Keratinocyte (primary cell): ENCODE measurements at regions not wholly inside any gene's neighbourhood (a gene's known extent, or its start where the extent isn't known, plus 50 kb on each side); places are given as distances from the start of the nearest gene placed in this dataset.
A peak's percentile ranks its signal among the peaks of the same experiment; 100 is the strongest.

Experiments
- DNase-seq: peaks from one replicate; pipeline ENCODE4 v3.0.0-alpha.2; 2011; ENCODE audit warnings: low read depth, missing footprints, low spot score
- FAIRE-seq: peaks from 2 replicates; lab custom pipeline; 2011; peaks lifted over from hg19 to GRCh38; lab: Jason Lieb, UNC
- H2AFZ ChIP-seq: 2 replicates; pipeline ENCODE4 v1.6.0; 2012; ENCODE audit warnings: low read length, control low read depth, inconsistent platforms; ENCODE audit not compliant: control insufficient read depth
- H3K27ac ChIP-seq: 2 replicates; pipeline ENCODE4 v1.5.1; 2011; ENCODE audit warnings: low read length; ENCODE audit not compliant: control insufficient read depth, insufficient read depth
- H3K27me3 ChIP-seq: 3 replicates; pipeline ENCODE4 v1.6.0; 2011; ENCODE audit warnings: low read length; ENCODE audit not compliant: control insufficient read depth, insufficient read depth; ENCODE audit errors: extremely low read depth
- H3K36me3 ChIP-seq, 2 experiments: 2 replicates in 1 of 2; 3 replicates in 1 of 2; pipeline ENCODE4 v1.5.1; 2011; ENCODE audit warnings: low read length in 2 of 2, mild to moderate bottlenecking in 1 of 2; ENCODE audit not compliant: control insufficient read depth in 2 of 2, insufficient read depth in 2 of 2; ENCODE audit errors: extremely low read depth in 1 of 2
- H3K4me1 ChIP-seq: 3 replicates; pipeline ENCODE4 v1.5.1; 2011; ENCODE audit warnings: low read length; ENCODE audit not compliant: control insufficient read depth, insufficient read depth; ENCODE audit errors: extremely low read depth
- H3K4me2 ChIP-seq: 3 replicates; pipeline ENCODE4 v1.6.0; 2011; ENCODE audit warnings: low read depth, low read length; ENCODE audit not compliant: control insufficient read depth, insufficient read depth; ENCODE audit errors: extremely low read depth
- H3K4me3 ChIP-seq, 3 experiments: fragments of 200-600 bp in 1 of 3; sonication (generic) in 1 of 3; 2 replicates in 2 of 3; 3 replicates in 1 of 3; pipeline ENCODE4 v1.5.1; 2011 to 2016; ENCODE audit warnings: low read length in 3 of 3, mild to moderate bottlenecking in 3 of 3, control low read depth in 2 of 3, inconsistent platforms in 1 of 3, low read depth in 1 of 3, mixed read lengths in 1 of 3, mixed run types in 1 of 3, moderate library complexity in 1 of 3; ENCODE audit not compliant: control insufficient read depth in 2 of 3, insufficient read depth in 2 of 3; ENCODE audit errors: extremely low read depth in 1 of 3
- H3K79me2 ChIP-seq: 2 replicates; pipeline ENCODE4 v1.6.0; 2012; ENCODE audit warnings: low read length; ENCODE audit not compliant: control insufficient read depth, insufficient read depth
- H3K9ac ChIP-seq: 3 replicates; pipeline ENCODE4 v1.6.0; 2011; ENCODE audit warnings: low read length; ENCODE audit not compliant: control insufficient read depth, insufficient read depth; ENCODE audit errors: extremely low read depth
- H3K9me1 ChIP-seq: 3 replicates; pipeline ENCODE4 v1.6.0; 2011; ENCODE audit warnings: low read length; ENCODE audit not compliant: control insufficient read depth, insufficient read depth; ENCODE audit errors: extremely low read depth
- H3K9me3 ChIP-seq: 2 replicates; pipeline ENCODE4 v1.5.1; 2012; ENCODE audit warnings: low read depth, low read length; ENCODE audit not compliant: control insufficient read depth
- H4K20me1 ChIP-seq: 3 replicates; pipeline ENCODE4 v1.6.0; 2011; ENCODE audit warnings: low read length; ENCODE audit not compliant: control insufficient read depth, insufficient read depth; ENCODE audit errors: extremely low read depth
- CTCF ChIP-seq, 3 experiments: IDR thresholded peaks in 1 of 3; conservative IDR thresholded peaks in 1 of 3; optimal IDR thresholded peaks in 1 of 3; 2 replicates in 2 of 3; 3 replicates in 1 of 3; pipeline versions ENCODE3 to v1.5.1; 2011; ENCODE audit warnings: low read length in 3 of 3, mild to moderate bottlenecking in 3 of 3, moderate library complexity in 2 of 3, control low read depth in 1 of 3, inconsistent platforms in 1 of 3; ENCODE audit not compliant: insufficient read depth in 2 of 3; ENCODE audit errors: extremely low read depth in 1 of 3
- EZH2 ChIP-seq: IDR thresholded peaks from one replicate; pipeline ENCODE4 v1.6.1; 2012; ENCODE audit warnings: inconsistent platforms, mild to moderate bottlenecking, low read length, moderate library complexity
- dilution Hi-C: fragments of 300-500 bp; cut with MboI; formaldehyde crosslinking; loops from one replicate; pipeline ENCODE4 v1.7.0; 2020; ENCODE audit warnings: low sequenced_read_pairs; ENCODE audit not compliant: extremely low pct_ligation_motif_present

GRCh38 chr5:61622156-61622555 lies 290.1 kb downstream of the ZSWIM6 start:
- Histone ChIP-seq H3K4me1 (no peaks in the 10 kb centered on the region), H3K27me3 (peaks cover 6% of the 10 kb centered on the region), H3K4me2 (no peak overlapping the region), H2AFZ (no peak overlapping the region), H3K4me3 (no peak overlapping the region), H3K9me3 (no peaks in the 10 kb centered on the region), H4K20me1 (no peaks in the 10 kb centered on the region), H3K27ac (no peak overlapping the region), H3K9me1 (no peaks in the 10 kb centered on the region), H3K9ac (no peak overlapping the region), H3K36me3 (no peaks in the 10 kb centered on the region), H3K79me2 (no peaks in the 10 kb centered on the region)
- FAIRE-seq: no peak
- TF ChIP-seq EZH2: no peak
- no peak for TF ChIP-seq CTCF (optimal IDR thresholded peaks at IDR 0.05 in 1 of 3, IDR thresholded peaks at IDR 0.05 in 1 of 3, conservative IDR thresholded peaks at IDR 0.05 in 1 of 3; ENCODE audit: extremely low read depth in 1 of 3, insufficient read depth in 2 of 3, low read length in 3 of 3)
- dilution Hi-C loops: no loop called here
- no peak for DNase-seq

- H3K4me1 ChIP-seq: no peaks in the 10 kb centered on the region
- no peaks in the 10 kb centered on the region for H3K9me1 ChIP-seq
- peaks cover 6% of the 10 kb centered on the region for H3K27me3 ChIP-seq
- DNase-seq (no peak), FAIRE-seq (no peak)
- H3K9ac ChIP-seq: no peak overlapping the region
- no peaks in the 10 kb centered on the region for H4K20me1 ChIP-seq
- no peak overlapping the region for H2AFZ ChIP-seq
- H3K27ac ChIP-seq: no peak overlapping the region
- TF ChIP-seq CTCF (optimal IDR thresholded peaks at IDR 0.05 in 1 of 3, IDR thresholded peaks at IDR 0.05 in 1 of 3, conservative IDR thresholded peaks at IDR 0.05 in 1 of 3; ENCODE audit: extremely low read depth in 1 of 3, insufficient read depth in 2 of 3, low read length in 3 of 3) (peak; percentile 9 to 29 (median 22)), EZH2 (no peak)
- no peaks in the 10 kb centered on the region for H3K79me2 ChIP-seq
- H3K4me2 ChIP-seq: no peak overlapping the region
- no peaks in the 10 kb centered on the region for H3K36me3 ChIP-seq
- no peak overlapping the region for H3K4me3 ChIP-seq
- no peaks in the 10 kb centered on the region for H3K9me3 ChIP-seq
- dilution Hi-C loops: no loop called here
Observed at GRCh38 chr5:61623401-61624069, 291.5 kb downstream of the ZSWIM6 start.
